Suprapubic skin (tissue), 4 donors: ENCODE measurements at regions not wholly inside any gene's neighbourhood (a gene's known extent, or its start where the extent isn't known, plus 50 kb on each side); places are given as distances from the start of the nearest gene placed in this dataset.
"Not testable (repeated sequence)": the region's sequence is repeated elsewhere in the genome, so short reads cannot be mapped to it uniquely, and the experiment has no call there.

Experiments used
- EP300 ChIP-seq: sonication (generic); formaldehyde crosslinking; IDR thresholded peaks from one replicate; pipeline ENCODE4 v1.6.1; 2017; ENCODE audit warnings: antibody characterized with exemption
- POLR2A ChIP-seq, 2 donors: fragments of 450-650 bp; IDR thresholded peaks; one replicate each; pipeline ENCODE4 v1.6.1; 2017; ENCODE audit warnings: antibody characterized with exemption in 2 of 2, mild to moderate bottlenecking in 2 of 2, moderate library complexity in 2 of 2
- POLR2AphosphoS5 ChIP-seq, 3 donors: sonication (generic); formaldehyde crosslinking; IDR thresholded peaks; one replicate each; pipeline ENCODE4 v1.6.1; 2017; ENCODE audit warnings: antibody characterized with exemption in 3 of 3
- TF ChIP-seq, protein P1 (sequence below), 2 donors: fragments of 200-600 bp in 1 of 2; fragments of 450-650 bp in 1 of 2; sonication (generic) in 1 of 2; IDR thresholded peaks; one replicate each; pipeline ENCODE4 v1.5.1; 2016 to 2019; ENCODE audit warnings: antibody characterized with exemption in 2 of 2, mild to moderate bottlenecking in 1 of 2, moderate library complexity in 1 of 2

DNA sequence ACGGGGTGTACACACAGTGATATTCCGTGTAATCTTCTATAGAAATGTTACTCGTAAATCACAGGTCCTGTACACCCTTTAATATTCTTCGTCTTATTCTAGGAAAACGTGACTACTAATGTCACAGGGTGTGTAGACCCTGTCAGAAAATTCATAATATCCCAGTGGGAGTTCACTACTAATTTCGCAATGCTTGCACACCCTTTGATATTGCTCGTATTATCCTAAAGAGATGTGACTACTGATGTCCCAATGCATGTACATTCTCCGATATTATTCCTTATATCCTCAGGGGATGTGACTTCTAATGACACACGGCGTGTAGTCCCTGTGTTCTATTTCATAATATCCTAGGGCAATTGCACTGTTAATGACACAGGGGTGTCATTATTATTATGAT is 132.7 kb downstream of the ADRA2C start:
- TF ChIP-seq, protein P1, sequence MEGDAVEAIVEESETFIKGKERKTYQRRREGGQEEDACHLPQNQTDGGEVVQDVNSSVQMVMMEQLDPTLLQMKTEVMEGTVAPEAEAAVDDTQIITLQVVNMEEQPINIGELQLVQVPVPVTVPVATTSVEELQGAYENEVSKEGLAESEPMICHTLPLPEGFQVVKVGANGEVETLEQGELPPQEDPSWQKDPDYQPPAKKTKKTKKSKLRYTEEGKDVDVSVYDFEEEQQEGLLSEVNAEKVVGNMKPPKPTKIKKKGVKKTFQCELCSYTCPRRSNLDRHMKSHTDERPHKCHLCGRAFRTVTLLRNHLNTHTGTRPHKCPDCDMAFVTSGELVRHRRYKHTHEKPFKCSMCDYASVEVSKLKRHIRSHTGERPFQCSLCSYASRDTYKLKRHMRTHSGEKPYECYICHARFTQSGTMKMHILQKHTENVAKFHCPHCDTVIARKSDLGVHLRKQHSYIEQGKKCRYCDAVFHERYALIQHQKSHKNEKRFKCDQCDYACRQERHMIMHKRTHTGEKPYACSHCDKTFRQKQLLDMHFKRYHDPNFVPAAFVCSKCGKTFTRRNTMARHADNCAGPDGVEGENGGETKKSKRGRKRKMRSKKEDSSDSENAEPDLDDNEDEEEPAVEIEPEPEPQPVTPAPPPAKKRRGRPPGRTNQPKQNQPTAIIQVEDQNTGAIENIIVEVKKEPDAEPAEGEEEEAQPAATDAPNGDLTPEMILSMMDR (IDR thresholded peaks at IDR 0.05): not testable (repeated sequence)
- not testable (repeated sequence) for TF ChIP-seq POLR2A (IDR thresholded peaks at IDR 0.05); EP300; POLR2AphosphoS5 (IDR thresholded peaks at IDR 0.05)
